HepG2 (cell line): ENCODE measurements at regions not wholly inside any gene's neighbourhood (a gene's known extent, or its start where the extent isn't known, plus 50 kb on each side); places are given as distances from the start of the nearest gene placed in this dataset.

Source experiments
- ATAC-seq: fragments of 200-7000 bp; cut with Tn5 transposase; 3 replicates; pipeline ENCODE4 v1.9.1; 2020; ENCODE audit warnings: mild to moderate bottlenecking, moderate library complexity
- BruUV-seq: library from RNA; stranded (reverse); fragments of 400-500 nt; replicated peaks from 2 replicates; lab custom pipeline; 2021; lab: Mats Ljungman, UMichigan
- CTCF ChIA-PET: fragments of 300-600 bp; formaldehyde crosslinking; extraction: SDS; loops from one replicate; lab custom pipeline; 2021; ENCODE audit warnings: low total read pairs, inconsistent platforms, low intra/inter-chr PET ratio; lab: Yijun Ruan, JAX
- POLR2A ChIA-PET: fragments of 350-600 bp; sonication (Branson Sonifier 250); formaldehyde crosslinking; loops from one replicate; lab custom pipeline; 2020; ENCODE audit warnings: antibody characterized with exemption, inconsistent platforms; lab: Yijun Ruan, JAX
- DNase-seq: peaks from one replicate; pipeline ENCODE4 v3.0.0-alpha.2; 2015; ENCODE audit warnings: low spot score
- FAIRE-seq: peaks from 3 replicates; lab custom pipeline; 2011; peaks lifted over from hg19 to GRCh38; lab: Jason Lieb, UNC
- H2AFZ ChIP-seq: one replicate; pipeline ENCODE4 v1.6.1; 2011; ENCODE audit warnings: low read length, inconsistent platforms
- H3K27ac ChIP-seq: fragments of 300-600 bp; 3 replicates; pipeline ENCODE4 v1.8.0; 2011; ENCODE audit warnings: mixed run types, mild to moderate bottlenecking, mixed read lengths, low read length, inconsistent platforms; ENCODE audit not compliant: insufficient read depth; ENCODE audit errors: extremely low read length
- H3K27me3 ChIP-seq, 2 experiments: fragments of 200-600 bp in 1 of 2; 2 replicates in 1 of 2; 3 replicates in 1 of 2; pipeline versions ENCODE4 v1.6.0 to v1.8.0; 2011; ENCODE audit warnings: low read length in 2 of 2, mild to moderate bottlenecking in 2 of 2, moderate library complexity in 2 of 2, inconsistent platforms in 1 of 2; ENCODE audit not compliant: insufficient read depth in 2 of 2, control insufficient read depth in 1 of 2
- H3K36me3 ChIP-seq, 2 experiments: fragments of 200-600 bp in 1 of 2; replicated peaks in 1 of 2; 2 replicates in 1 of 2; 3 replicates in 1 of 2; pipeline versions ENCODE4 v1.5.1 to v1.8.0; 2011; ENCODE audit warnings: low read length in 2 of 2, inconsistent platforms in 1 of 2; ENCODE audit not compliant: insufficient read depth in 2 of 2, control insufficient read depth in 1 of 2
- H3K4me1 ChIP-seq: 2 replicates; pipeline ENCODE4 v1.5.1; 2012; ENCODE audit warnings: low read length, inconsistent platforms; ENCODE audit not compliant: insufficient read depth
- H3K4me2 ChIP-seq: 2 replicates; pipeline ENCODE4 v1.6.0; 2011; ENCODE audit warnings: low read depth, low read length, inconsistent platforms
- H3K4me3 ChIP-seq, 3 experiments: fragments of 200-600 bp in 1 of 3; sonication (generic), shearing (Covaris generic) in 1 of 3; replicated peaks in 1 of 3; 2 replicates each; pipeline ENCODE4 v1.5.1; 2011 to 2016; ENCODE audit warnings: low read length in 3 of 3, inconsistent platforms in 2 of 3, low read depth in 2 of 3, mild to moderate bottlenecking in 2 of 3, control low read depth in 1 of 3, mixed read lengths in 1 of 3; ENCODE audit not compliant: insufficient read depth in 1 of 3
- H3K79me2 ChIP-seq: one replicate; pipeline ENCODE4 v1.6.1; 2011; ENCODE audit warnings: low read length, inconsistent platforms; ENCODE audit not compliant: insufficient read depth
- H3K9ac ChIP-seq: 2 replicates; pipeline ENCODE4 v1.6.0; 2011; ENCODE audit warnings: mild to moderate bottlenecking, low read depth, low read length, inconsistent platforms; ENCODE audit not compliant: insufficient read depth
- H3K9me3 ChIP-seq: 2 replicates; pipeline ENCODE4 v1.5.1; 2012; ENCODE audit warnings: mild to moderate bottlenecking, low read length
- H4K20me1 ChIP-seq: 2 replicates; pipeline ENCODE4 v1.6.0; 2011; ENCODE audit warnings: inconsistent platforms, mild to moderate bottlenecking, low read length, moderate library complexity; ENCODE audit not compliant: insufficient read depth
- HDAC1 ChIP-seq: sonication (generic); formaldehyde crosslinking; IDR thresholded peaks from 2 replicates; pipeline ENCODE4 v1.5.1; 2020; ENCODE audit warnings: mild to moderate bottlenecking, missing genetic modification reagents
- KDM4B ChIP-seq: sonication (generic); formaldehyde crosslinking; IDR thresholded peaks from 2 replicates; pipeline ENCODE4 v1.4.0; 2020; ENCODE audit warnings: missing genetic modification reagents
- MAFK ChIP-seq, 2 experiments: IDR thresholded peaks in 1 of 2; conservative IDR thresholded peaks in 1 of 2; 2 replicates each; pipeline ENCODE4 v1.6.1; 2011; ENCODE audit warnings: improper control_type of control experiment in 2 of 2, low read length in 2 of 2
- MEIS1 ChIP-seq: sonication (generic); formaldehyde crosslinking; IDR thresholded peaks from 2 replicates; pipeline ENCODE4 v1.9.0; 2021; ENCODE audit warnings: mild to moderate bottlenecking, missing genetic modification reagents, moderate library complexity, borderline replicate concordance
- MYC ChIP-seq: sonication (generic); formaldehyde crosslinking; IDR thresholded peaks from 2 replicates; pipeline ENCODE4 v1.9.0; 2021; ENCODE audit warnings: missing genetic modification reagents, borderline replicate concordance
- SP140L ChIP-seq: sonication (generic); formaldehyde crosslinking; IDR thresholded peaks from 2 replicates; pipeline ENCODE4 v1.4.0; 2020; ENCODE audit warnings: missing genetic modification reagents, borderline replicate concordance
- TAF15 ChIP-seq: fragments of 200-400 bp; formaldehyde crosslinking; IDR thresholded peaks from one replicate; pipeline ENCODE4 v1.6.1; 2018; ENCODE audit warnings: mild to moderate bottlenecking, low read depth, low read length; ENCODE audit not compliant: poor library complexity, severe bottlenecking
- TOPORS ChIP-seq: sonication (generic); formaldehyde crosslinking; IDR thresholded peaks from 2 replicates; pipeline ENCODE4 v1.8.0; 2023; ENCODE audit warnings: mild to moderate bottlenecking, missing genetic modification reagents
- ZBTB7B ChIP-seq: sonication (generic); formaldehyde crosslinking; IDR thresholded peaks from 2 replicates; pipeline ENCODE4 v1.4.0; 2020; ENCODE audit warnings: missing genetic modification reagents
- ZC3H13 ChIP-seq: sonication (generic); formaldehyde crosslinking; IDR thresholded peaks from 2 replicates; pipeline ENCODE4 v1.8.1; 2023; ENCODE audit warnings: mild to moderate bottlenecking, missing genetic modification reagents, moderate library complexity
- ZNF382 ChIP-seq: sonication (generic); formaldehyde crosslinking; IDR thresholded peaks from 2 replicates; pipeline ENCODE4 v1.5.0; 2020; ENCODE audit warnings: missing genetic modification reagents, mild to moderate bottlenecking, borderline replicate concordance
- ZNF557 ChIP-seq: sonication (generic); formaldehyde crosslinking; IDR thresholded peaks from 2 replicates; pipeline ENCODE4 v1.4.0; 2020; ENCODE audit warnings: missing genetic modification reagents
- ZNF672 ChIP-seq: sonication (generic); formaldehyde crosslinking; IDR thresholded peaks from 2 replicates; pipeline ENCODE4 v1.8.1; 2022; ENCODE audit warnings: missing genetic modification reagents
- ZNF7 ChIP-seq: IDR thresholded peaks from 2 replicates; pipeline ENCODE4 v1.6.1; 2016; ENCODE audit warnings: missing biosample characterization, missing genetic modification reagents
- WGBS: methylation state at CpG from one replicate; pipeline ENCODE4 v1.1.6; 2017; ENCODE audit warnings: low lambda C conversion rate; 5-methylcytosine and 5-hydroxymethylcytosine counted together
- in situ Hi-C: cut with HindIII; loops from 2 replicates; pipeline ENCODE4 v1.10.0; 2017; ENCODE audit warnings: low pct_unique_long_range_greater_than_20kb; ENCODE audit not compliant: extremely low pct_ligation_motif_present
- intact Hi-C: fragments of 100-400 bp; cut with micrococcal nuclease; formaldehyde crosslinking; loops from one replicate; pipeline ENCODE4 v1.10.0; 2022; ENCODE audit not compliant: unreplicated experiment
- TF ChIP-seq, protein P1 (sequence below): sonication (generic); formaldehyde crosslinking; IDR thresholded peaks from 2 replicates; pipeline ENCODE4 v1.5.0; 2020; ENCODE audit warnings: missing genetic modification reagents

DNA sequence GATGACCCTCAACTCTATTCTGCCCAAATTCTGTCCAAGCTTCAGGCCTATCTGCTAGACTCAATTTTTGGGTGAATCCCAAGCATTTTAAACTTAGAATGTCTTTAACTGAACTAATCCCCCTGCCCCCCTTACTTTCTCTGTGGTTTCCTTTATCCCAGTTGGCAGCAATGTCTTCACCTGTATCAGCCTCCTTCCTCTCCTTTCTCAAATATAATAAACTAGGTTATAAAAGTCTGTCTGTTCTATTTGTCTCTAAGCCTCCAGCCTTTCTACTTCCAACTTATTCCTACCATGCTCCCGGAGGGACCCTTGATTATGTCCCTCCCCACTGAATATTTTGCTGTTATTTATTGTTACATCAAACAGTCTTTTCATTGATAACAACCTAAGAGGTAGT, 375.5 kb upstream of the TRIB2 start:
- FAIRE-seq (no peak), ATAC-seq (no peak), DNase-seq (no peak)
- Histone ChIP-seq H3K4me3 (no peak overlapping the region), H3K79me2 (no peaks in the 10 kb centered on the region), H3K9ac (no peak overlapping the region), H3K4me1 (no peaks in the 10 kb centered on the region), H3K27ac (no peak overlapping the region), H3K9me3 (no peaks in the 10 kb centered on the region), H4K20me1 (no peaks in the 10 kb centered on the region), H2AFZ (no peak overlapping the region), H3K4me2 (no peak overlapping the region), H3K27me3 (no peaks in the 10 kb centered on the region; a peak in 1 of 5 replicates), H3K36me3 (no peaks in the 10 kb centered on the region)
- intact Hi-C loops: no loop called here
- no TSS peak for BruUV-seq
- CTCF ChIA-PET: no interaction called here
- POLR2A ChIA-PET: no interaction called here
- in situ Hi-C loops: no loop called here
- TF ChIP-seq TAF15: no peak
- TF ChIP-seq, protein P1, sequence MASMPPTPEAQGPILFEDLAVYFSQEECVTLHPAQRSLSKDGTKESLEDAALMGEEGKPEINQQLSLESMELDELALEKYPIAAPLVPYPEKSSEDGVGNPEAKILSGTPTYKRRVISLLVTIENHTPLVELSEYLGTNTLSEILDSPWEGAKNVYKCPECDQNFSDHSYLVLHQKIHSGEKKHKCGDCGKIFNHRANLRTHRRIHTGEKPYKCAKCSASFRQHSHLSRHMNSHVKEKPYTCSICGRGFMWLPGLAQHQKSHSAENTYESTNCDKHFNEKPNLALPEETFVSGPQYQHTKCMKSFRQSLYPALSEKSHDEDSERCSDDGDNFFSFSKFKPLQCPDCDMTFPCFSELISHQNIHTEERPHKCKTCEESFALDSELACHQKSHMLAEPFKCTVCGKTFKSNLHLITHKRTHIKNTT (CRISPR knock-in tag): no peak
- no peak for TF ChIP-seq TOPORS (CRISPR knock-in tag)
- TF ChIP-seq MEIS1 (CRISPR knock-in tag): no peak
- TF ChIP-seq ZC3H13 (CRISPR knock-in tag): no peak
- no peak for TF ChIP-seq SP140L
- TF ChIP-seq ZNF557: no peak
- no peak for TF ChIP-seq KDM4B (CRISPR knock-in tag)
- no peak for TF ChIP-seq MAFK (conservative IDR thresholded peaks at IDR 0.05 in 1 of 2, IDR thresholded peaks at IDR 0.05 in 1 of 2; ENCODE audit: low read length in 2 of 2)
- TF ChIP-seq HDAC1: no peak
- no peak for TF ChIP-seq ZNF672 (CRISPR knock-in tag)
- TF ChIP-seq ZBTB7B (CRISPR knock-in tag): no peak
- TF ChIP-seq ZNF7 (CRISPR knock-in tag): no peak
- no peak for TF ChIP-seq ZNF382 (CRISPR knock-in tag)
- TF ChIP-seq MYC (CRISPR knock-in tag): no peak
- WGBS: 2% methylated on average over 1 of the region's 1 CpG
